Retinal pigment epithelial cell (primary cell): ENCODE measurements at regions not wholly inside any gene's neighbourhood (a gene's known extent, or its start where the extent isn't known, plus 50 kb on each side); places are given as distances from the start of the nearest gene placed in this dataset.
"Not testable (repeated sequence)": the region's sequence is repeated elsewhere in the genome, so short reads cannot be mapped to it uniquely, and the experiment has no call there.

Experiments used
- DNase-seq: peaks from one replicate; pipeline ENCODE4 v3.0.0-alpha.2; 2010; ENCODE audit warnings: low read depth
- H3K4me3 ChIP-seq: 2 replicates; pipeline ENCODE4 v1.5.1; 2011; ENCODE audit warnings: mild to moderate bottlenecking, low read length, control low read depth, moderate library complexity
- CTCF ChIP-seq: conservative IDR thresholded peaks from 2 replicates; pipeline ENCODE4 v1.5.1; 2011; ENCODE audit warnings: low read depth, low read length, control low read depth, inconsistent platforms

GRCh38 chr20:41735949-41736348 lies 117.8 kb upstream of the CHD6 start:
- no peak for DNase-seq
- TF ChIP-seq CTCF, result no peak
- H3K4me3 ChIP-seq, result no peak overlapping the region

DNA sequence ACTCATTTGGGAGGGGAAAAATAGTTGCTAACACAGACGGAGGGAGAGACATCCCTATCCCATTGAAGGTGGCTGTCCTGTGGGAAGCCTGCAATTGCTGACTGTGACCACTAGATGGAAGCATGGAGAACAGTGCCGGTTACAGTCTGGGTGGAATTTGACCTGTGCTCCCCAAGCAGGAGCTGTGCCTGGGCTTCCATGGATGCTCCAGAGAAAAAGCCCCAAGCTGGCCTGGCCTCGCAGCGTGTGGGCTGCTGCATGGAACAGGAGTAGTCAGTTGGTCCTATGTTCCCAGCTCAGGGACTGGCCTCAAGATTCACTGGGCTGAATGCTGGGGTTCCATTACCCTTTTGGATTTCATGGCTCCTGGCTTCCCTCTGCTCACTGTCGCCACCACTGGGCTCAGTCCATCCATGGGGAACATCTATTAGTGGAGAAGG lies 116.3 kb upstream of the CHD6 start:
- no peak for DNase-seq
- no peak overlapping the region for H3K4me3 ChIP-seq
- TF ChIP-seq CTCF, result peak; percentile 94

- DNase-seq, result no peak
- TF ChIP-seq CTCF, result no peak
- H3K4me3 ChIP-seq, result no peak overlapping the region
Observed at GRCh38 chr20:41733151-41733550, 115.0 kb upstream of the CHD6 start.

DNA sequence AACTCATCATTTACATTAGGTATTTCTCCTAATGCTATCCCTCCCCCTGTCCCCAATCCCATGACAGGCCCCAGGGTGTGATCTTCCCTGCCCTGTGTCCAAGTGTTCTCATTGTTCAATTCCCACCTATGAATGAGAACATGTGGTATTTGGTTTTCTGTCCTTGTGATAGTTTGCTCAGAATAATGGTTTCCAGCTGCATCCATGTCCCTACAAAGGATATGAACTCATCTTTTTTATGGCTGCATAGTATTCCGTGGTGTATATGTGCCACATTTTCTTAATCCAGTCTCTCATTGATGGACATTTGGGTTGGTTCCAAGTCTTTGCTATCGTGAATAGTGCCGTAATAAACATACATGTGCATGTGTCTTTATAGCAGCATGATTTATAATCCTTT lies 113.0 kb upstream of the CHD6 start:
- not testable (repeated sequence) for DNase-seq, H3K4me3 ChIP-seq

GRCh38 chr20:41727681-41728080 lies 109.5 kb upstream of the CHD6 start:
- H3K4me3 ChIP-seq, DNase-seq: not testable (repeated sequence)

DNA sequence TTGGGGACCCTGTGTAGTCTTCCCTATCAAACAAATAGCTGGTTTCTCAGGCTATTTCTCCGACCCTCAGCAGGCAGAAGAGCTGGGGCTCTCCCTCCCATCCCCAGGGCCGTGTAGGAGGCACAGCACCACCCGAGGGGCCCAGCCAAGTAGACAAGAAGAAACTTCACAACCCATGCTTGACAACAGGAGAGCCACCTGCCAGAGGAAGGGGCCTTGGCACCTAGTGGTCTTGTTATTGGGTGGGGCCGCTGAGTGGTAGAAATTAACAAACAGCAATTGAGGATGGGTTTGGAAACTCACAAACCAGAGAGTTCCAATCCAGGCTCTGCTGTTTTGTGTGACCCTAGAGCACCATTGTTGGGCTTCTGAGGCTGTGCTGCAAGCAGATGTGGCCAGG lies 108.5 kb upstream of the CHD6 start:
- no peak for DNase-seq
- H3K4me3 ChIP-seq, result no peak overlapping the region
- no peak for TF ChIP-seq CTCF

DNA sequence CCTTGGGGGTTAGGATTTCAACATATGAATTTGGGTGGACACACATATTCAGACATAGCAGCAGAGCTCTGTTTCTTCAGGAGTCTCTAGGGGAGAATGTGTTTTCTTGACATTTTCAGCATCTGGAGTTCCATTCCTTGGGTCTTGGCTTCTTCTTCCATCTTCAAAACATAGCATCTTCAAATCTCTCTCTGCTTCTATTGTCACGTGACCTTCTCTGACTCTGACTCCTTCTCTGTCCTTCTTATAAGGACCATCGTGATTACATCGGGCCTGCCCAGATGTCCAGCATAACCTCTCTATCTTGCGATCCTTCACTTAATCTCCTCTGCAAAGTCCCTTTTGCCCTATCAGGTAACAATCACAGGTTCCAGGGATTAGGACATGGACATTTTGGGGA lies 101.0 kb upstream of the CHD6 start:
- no peak overlapping the region for H3K4me3 ChIP-seq
- no peak for TF ChIP-seq CTCF
- DNase-seq, result no peak

GRCh38 chr20:41717483-41717882 lies 99.3 kb upstream of the CHD6 start:
- TF ChIP-seq CTCF, result no peak
- DNase-seq, result no peak
- no peak overlapping the region for H3K4me3 ChIP-seq
